H1 (cell line): ENCODE measurements at regions not wholly inside any gene's neighbourhood (a gene's known extent, or its start where the extent isn't known, plus 50 kb on each side); places are given as distances from the start of the nearest gene placed in this dataset.

ENCODE experiments used
- CTCF ChIA-PET: fragments of 300-600 bp; sonication (Branson Sonifier 250); formaldehyde crosslinking; loops from one replicate; lab custom pipeline; 2021; ENCODE audit not compliant: partially characterized antibody; lab: Charles Lee
- POLR2A ChIA-PET: fragments of 300-600 bp; sonication (Branson Sonifier 250); formaldehyde crosslinking; loops from one replicate; lab custom pipeline; 2021; ENCODE audit warnings: inconsistent platforms; ENCODE audit not compliant: partially characterized antibody; lab: Charles Lee
- DNase-seq, 2 experiments: peaks; one replicate each; pipeline versions ENCODE4 v3.0.0 to v3.0.0-alpha.2; 2010 to 2022; ENCODE audit warnings: low spot score in 2 of 2, low read depth in 1 of 2, mixed read lengths in 1 of 2
- FAIRE-seq: peaks from 2 replicates; lab custom pipeline; 2011; peaks lifted over from hg19 to GRCh38; lab: Jason Lieb, UNC
- H2AFZ ChIP-seq: 2 replicates; pipeline ENCODE4 v1.8.1; 2012; ENCODE audit warnings: low read length, inconsistent platforms
- H2AK5ac ChIP-seq: 2 replicates; pipeline ENCODE4 v1.6.1; 2013; ENCODE audit warnings: low read depth, low read length
- H2BK120ac ChIP-seq: replicated peaks from 2 replicates; pipeline ENCODE3; 2013; ENCODE audit warnings: low read depth, low read length, inconsistent platforms
- H2BK12ac ChIP-seq: 2 replicates; pipeline ENCODE4 v1.6.1; 2013; ENCODE audit warnings: low read depth, low read length
- H2BK15ac ChIP-seq: 2 replicates; pipeline ENCODE4 v1.6.1; 2013; ENCODE audit warnings: low read length
- H2BK20ac ChIP-seq: 2 replicates; pipeline ENCODE4 v1.6.1; 2013; ENCODE audit warnings: low read length
- H2BK5ac ChIP-seq: 2 replicates; pipeline ENCODE4 v1.6.1; 2013; ENCODE audit warnings: low read depth, low read length
- H3K14ac ChIP-seq: 2 replicates; pipeline ENCODE4 v1.6.1; 2013; ENCODE audit warnings: inconsistent platforms; ENCODE audit not compliant: insufficient read length
- H3K18ac ChIP-seq: 2 replicates; pipeline ENCODE4 v1.6.1; 2013; ENCODE audit warnings: low read length; ENCODE audit errors: extremely low read depth
- H3K23ac ChIP-seq: 2 replicates; pipeline ENCODE4 v1.6.1; 2013; ENCODE audit warnings: inconsistent platforms; ENCODE audit not compliant: insufficient read length
- H3K23me2 ChIP-seq: 2 replicates; pipeline ENCODE4 v1.6.1; 2013; ENCODE audit warnings: low read depth, low read length
- H3K27ac ChIP-seq: 2 replicates; pipeline ENCODE4 v1.6.1; 2011; ENCODE audit warnings: low read depth, low read length, inconsistent platforms
- H3K27me3 ChIP-seq, 4 experiments: replicated peaks in 1 of 4; 1 replicate in 1 of 4; 2 replicates in 3 of 4; pipeline versions ENCODE4 v1.6.1 to v1.8.1; 2011 to 2013; ENCODE audit warnings: low read length in 3 of 4, mild to moderate bottlenecking in 3 of 4, inconsistent platforms in 2 of 4, mixed read lengths in 2 of 4, moderate library complexity in 1 of 4; ENCODE audit not compliant: control insufficient read depth in 3 of 4, insufficient read depth in 3 of 4; ENCODE audit errors: extremely low read depth in 1 of 4
- H3K36me3 ChIP-seq, 4 experiments: 2 replicates each; pipeline versions ENCODE4 v1.6.1 to v1.8.1; 2011 to 2013; ENCODE audit warnings: mild to moderate bottlenecking in 4 of 4, low read length in 3 of 4, moderate library complexity in 2 of 4, control low read depth in 1 of 4, inconsistent platforms in 1 of 4; ENCODE audit not compliant: insufficient read depth in 4 of 4, control insufficient read depth in 2 of 4
- H3K4ac ChIP-seq: replicated peaks from 2 replicates; pipeline ENCODE3; 2013; ENCODE audit warnings: low read length, low read depth, mixed read lengths, inconsistent platforms; ENCODE audit not compliant: insufficient read length
- H3K4me1 ChIP-seq, 4 experiments: replicated peaks in 1 of 4; 1 replicate in 1 of 4; 2 replicates in 3 of 4; pipeline versions ENCODE4 v1.6.1 to v1.8.1; 2011 to 2013; ENCODE audit warnings: low read length in 3 of 4, inconsistent platforms in 2 of 4, mixed read lengths in 1 of 4; ENCODE audit not compliant: insufficient read depth in 4 of 4, control insufficient read depth in 3 of 4
- H3K4me2 ChIP-seq, 2 experiments: 2 replicates each; pipeline versions ENCODE4 v1.6.1 to v1.8.1; 2011 to 2013; ENCODE audit warnings: low read depth in 2 of 2, low read length in 2 of 2, control low read depth in 1 of 2, inconsistent platforms in 1 of 2, mild to moderate bottlenecking in 1 of 2; ENCODE audit not compliant: insufficient read depth in 1 of 2
- H3K4me3 ChIP-seq, 4 experiments: fragments of 200-600, 300-600 bp in 1 of 4; sonication (generic), shearing (Covaris generic), sonication (Bioruptor Twin) in 1 of 4; 2 replicates each; pipeline versions ENCODE4 v1.5.1 to v1.8.1; 2011 to 2016; ENCODE audit warnings: low read length in 4 of 4, low read depth in 3 of 4, control low read depth in 2 of 4, inconsistent platforms in 2 of 4, mild to moderate bottlenecking in 2 of 4, mixed read lengths in 1 of 4, moderate library complexity in 1 of 4; ENCODE audit not compliant: insufficient read depth in 2 of 4; ENCODE audit errors: extremely low read depth in 1 of 4
- H3K56ac ChIP-seq: replicated peaks from 2 replicates; pipeline ENCODE3; 2013; ENCODE audit warnings: low read depth, mild to moderate bottlenecking, mixed read lengths, low read length, inconsistent platforms; ENCODE audit not compliant: insufficient read length
- H3K79me1 ChIP-seq: 2 replicates; pipeline ENCODE4 v1.6.1; 2013; ENCODE audit warnings: low read depth, low read length, control low read depth
- H3K79me2 ChIP-seq, 2 experiments: 2 replicates each; pipeline versions ENCODE4 v1.6.1 to v1.8.1; 2012 to 2013; ENCODE audit warnings: low read length in 2 of 2, mild to moderate bottlenecking in 2 of 2, inconsistent platforms in 1 of 2; ENCODE audit not compliant: insufficient read depth in 2 of 2, control insufficient read depth in 1 of 2
- H3K9ac ChIP-seq, 4 experiments: replicated peaks in 1 of 4; 1 replicate in 1 of 4; 2 replicates in 3 of 4; pipeline versions ENCODE4 v1.6.1 to v1.8.1; 2011 to 2013; ENCODE audit warnings: low read depth in 3 of 4, low read length in 3 of 4, control low read depth in 2 of 4, mild to moderate bottlenecking in 2 of 4, moderate library complexity in 2 of 4, inconsistent platforms in 1 of 4; ENCODE audit errors: extremely low read depth in 1 of 4
- H3K9me3 ChIP-seq, 2 experiments: 2 replicates each; pipeline versions ENCODE4 v1.6.1 to v1.8.1; 2012 to 2013; ENCODE audit warnings: mild to moderate bottlenecking in 2 of 2, moderate library complexity in 2 of 2, control low read depth in 1 of 2, inconsistent platforms in 1 of 2, low read depth in 1 of 2, low read length in 1 of 2, mixed read lengths in 1 of 2; ENCODE audit not compliant: insufficient read depth in 2 of 2
- H4K20me1 ChIP-seq, 2 experiments: replicated peaks in 1 of 2; 2 replicates each; pipeline versions ENCODE3 to v1.8.1; 2011 to 2013; ENCODE audit warnings: inconsistent platforms in 2 of 2, low read length in 2 of 2, mild to moderate bottlenecking in 1 of 2; ENCODE audit not compliant: insufficient read depth in 2 of 2, control insufficient read depth in 1 of 2
- H4K5ac ChIP-seq: 2 replicates; pipeline ENCODE4 v1.6.1; 2013; ENCODE audit warnings: low read length, low read depth, mixed read lengths, inconsistent platforms; ENCODE audit not compliant: insufficient read length
- H4K8ac ChIP-seq: 2 replicates; pipeline ENCODE4 v1.8.0; 2013; ENCODE audit warnings: mild to moderate bottlenecking, moderate library complexity, low read length, inconsistent platforms; ENCODE audit not compliant: insufficient read depth; ENCODE audit errors: extremely low read depth
- H4K91ac ChIP-seq: replicated peaks from 2 replicates; pipeline ENCODE3; 2013; ENCODE audit warnings: low read length, mixed read lengths, inconsistent platforms; ENCODE audit not compliant: insufficient read length
- E2F6 ChIP-seq: IDR thresholded peaks from 2 replicates; pipeline ENCODE4 v1.6.1; 2012; ENCODE audit warnings: inconsistent platforms
- KDM4A ChIP-seq: IDR thresholded peaks from one replicate; pipeline ENCODE4 v1.7.1; 2012; ENCODE audit warnings: low read depth, mild to moderate bottlenecking, moderate library complexity, low read length, inconsistent platforms; ENCODE audit not compliant: severe bottlenecking
- KDM5A ChIP-seq: fragments of 200-600 bp; IDR thresholded peaks from 2 replicates; pipeline ENCODE4 v1.7.1; 2012; ENCODE audit warnings: mild to moderate bottlenecking, low read length, inconsistent platforms, mixed read lengths
- RFX5 ChIP-seq: IDR thresholded peaks from 2 replicates; pipeline ENCODE4 v1.6.1; 2011; ENCODE audit warnings: low read depth, low read length, improper control_type of control experiment, borderline replicate concordance
- SAP30 ChIP-seq: fragments of 300-600 bp; sonication (generic); IDR thresholded peaks from 2 replicates; pipeline ENCODE4 v1.7.1; 2012; ENCODE audit warnings: low read length, moderate library complexity, mild to moderate bottlenecking, inconsistent platforms; ENCODE audit not compliant: insufficient read depth, insufficient replicate concordance
- SIRT6 ChIP-seq: IDR thresholded peaks from one replicate; pipeline ENCODE4 v1.7.1; 2012; ENCODE audit warnings: low read length, inconsistent platforms
- SRF ChIP-seq: IDR thresholded peaks from 2 replicates; pipeline ENCODE4 v1.6.1; 2011; ENCODE audit warnings: mild to moderate bottlenecking, low read depth, low read length, moderate library complexity
- WGBS, 2 experiments: shearing (Covaris generic) in 1 of 2; methylation state at CpG; one replicate each; pipeline versions ENCODE4 v1.1.6 to v1.1.7; 2013 to 2015; ENCODE audit warnings: low lambda C conversion rate in 2 of 2, mixed read lengths in 2 of 2, inconsistent platforms in 1 of 2, low coverage in 1 of 2, missing lambda C conversion rate in 1 of 2; ENCODE audit not compliant: insufficient replicate concordance in 2 of 2, insufficient coverage in 1 of 2, insufficient read length in 1 of 2; ENCODE audit errors: extremely low coverage in 1 of 2, missing lambda C conversion rate in 1 of 2; 5-methylcytosine and 5-hydroxymethylcytosine counted together

DNA sequence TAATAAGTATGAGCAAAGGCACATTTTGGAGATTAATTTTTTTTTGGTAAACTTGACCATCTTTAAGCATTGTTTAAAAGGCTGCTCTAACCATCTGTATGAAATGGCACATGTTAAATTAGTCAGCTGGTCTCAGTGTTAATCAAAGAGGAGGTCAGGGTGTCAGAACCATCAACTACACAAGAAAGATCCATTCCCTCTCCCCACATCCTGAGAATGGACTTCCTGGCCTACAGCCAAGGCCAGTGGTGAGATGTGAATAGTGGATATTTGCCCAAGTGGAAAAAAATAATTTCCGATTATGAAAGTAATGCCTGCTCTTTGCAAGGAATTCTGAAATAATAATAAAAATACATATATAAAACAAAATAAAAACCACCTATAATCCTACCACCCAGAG, 641.7 kb downstream of the NR2F2 start:
- Histone ChIP-seq H3K23me2 (0 out of 2 replicates have a peak, but pooled peaks cover 2% of the 10 kb centered on the region), H3K27me3 (no peaks in the 10 kb centered on the region), H4K20me1 (no peaks in the 10 kb centered on the region), H3K4me3 (no peak overlapping the region), H3K36me3 (no peaks in the 10 kb centered on the region), H2BK5ac (no peak overlapping the region), H3K9me3 (no peaks in the 10 kb centered on the region), H3K56ac (no peak overlapping the region), H3K4me1 (no peaks in the 10 kb centered on the region), H2BK20ac (no peak overlapping the region), H2AFZ (no peak overlapping the region), H3K4me2 (no peak overlapping the region), H4K8ac (no peak overlapping the region), H3K27ac (no peak overlapping the region), H3K18ac (no peak overlapping the region), H2AK5ac (no peak overlapping the region), H2BK120ac (no peak overlapping the region), H3K14ac (no peak overlapping the region), H4K91ac (no peak overlapping the region), H3K4ac (no peak overlapping the region), H4K5ac (no peak overlapping the region), H3K23ac (no peak overlapping the region), H3K79me1 (no peaks in the 10 kb centered on the region), H2BK12ac (no peak overlapping the region), H3K9ac (no peak overlapping the region), H3K79me2 (no peaks in the 10 kb centered on the region), H2BK15ac (no peak overlapping the region)
- 50% methylated on average over 1 of the region's 1 CpG; no CpG with 5 or more reads in 1 of the 2 experiments for WGBS, 2 experiments
- DNase-seq (no peak), FAIRE-seq (no peak)
- ChIA-PET POLR2A (no interaction called here), CTCF (interaction anchor here (0.9 kb wide), 1 partner anchor 166 kb away, joined by 3 read pairs; no protein-coding TSS in a partner anchor)
- TF ChIP-seq RFX5: no peak
- no peak for TF ChIP-seq SAP30
- TF ChIP-seq KDM4A: no peak
- no peak for TF ChIP-seq KDM5A
- TF ChIP-seq SRF: no peak
- TF ChIP-seq E2F6: no peak
- TF ChIP-seq SIRT6: no peak
